HCT116 (cell line): ENCODE measurements at regions not wholly inside any gene's neighbourhood (a gene's known extent, or its start where the extent isn't known, plus 50 kb on each side); places are given as distances from the start of the nearest gene placed in this dataset.

Experiments
- ATAC-seq: fragments of 200-7000 bp; cut with Tn5 transposase; 2 replicates; pipeline ENCODE4 v1.9.1; 2020; ENCODE audit warnings: mild to moderate bottlenecking, moderate library complexity
- BruUV-seq: library from RNA; stranded (reverse); fragments of 400-500 nt; replicated peaks from 2 replicates; lab custom pipeline; 2021; lab: Mats Ljungman, UMichigan
- CTCF ChIA-PET: fragments of 300-600 bp; sonication (Branson Sonifier 250); formaldehyde crosslinking; loops from one replicate; lab custom pipeline; 2021; ENCODE audit warnings: antibody characterized with exemption; lab: Charles Lee
- POLR2A ChIA-PET: fragments of 300-600, 350-600 bp; sonication (Branson Sonifier 250); formaldehyde crosslinking; loops from one replicate; lab custom pipeline; 2021; ENCODE audit warnings: antibody characterized with exemption; lab: Charles Lee
- RAD21 ChIA-PET, 2 experiments: fragments of 300-600 bp; sonication (Branson Sonifier 250); formaldehyde crosslinking; loops; one replicate each; lab custom pipeline; 2023; ENCODE audit warnings: low total read pairs in 2 of 2; ENCODE audit not compliant: uncharacterized antibody in 2 of 2, unreplicated experiment in 2 of 2, low non-redundant PET in 1 of 2; lab: Charles Lee
- DNase-seq: peaks from one replicate; pipeline ENCODE4 v3.0.0-alpha.2; 2010; ENCODE audit warnings: low read depth, low spot score
- H2AFZ ChIP-seq: fragments of 200-600 bp; shearing (Covaris generic), sonication (generic); 2 replicates; pipeline ENCODE4 v1.6.1; 2017; ENCODE audit warnings: low read depth, mixed run types, mixed read lengths, antibody characterized with exemption, low read length; ENCODE audit not compliant: poor library complexity, severe bottlenecking
- H3K27ac ChIP-seq: 2 replicates; pipeline ENCODE4 v1.5.1; 2012; ENCODE audit warnings: low read depth, low read length
- H3K27me3 ChIP-seq: fragments of 200-600 bp; sonication (generic); 2 replicates; pipeline ENCODE4 v1.6.1; 2016; ENCODE audit warnings: mixed run types, low read length, mixed read lengths; ENCODE audit not compliant: insufficient read depth
- H3K36me3 ChIP-seq, 2 experiments: fragments of 200-500 bp in 1 of 2; fragments of 200-600 bp in 1 of 2; sonication (Bioruptor generic) in 1 of 2; sonication (generic) in 1 of 2; 2 replicates each; pipeline versions ENCODE4 v1.5.1 to v1.6.1; 2014 to 2016; ENCODE audit warnings: low read length in 2 of 2, inconsistent platforms in 1 of 2, mixed read lengths in 1 of 2, mixed run types in 1 of 2; ENCODE audit not compliant: insufficient read depth in 2 of 2, control insufficient read depth in 1 of 2
- H3K4me1 ChIP-seq, 2 experiments: fragments of 200-600 bp in 1 of 2; sonication (generic) in 1 of 2; 2 replicates each; pipeline versions ENCODE4 v1.5.1 to v1.6.1; 2012 to 2017; ENCODE audit warnings: low read length in 2 of 2, inconsistent platforms in 1 of 2, mild to moderate bottlenecking in 1 of 2, mixed read lengths in 1 of 2, mixed run types in 1 of 2, moderate library complexity in 1 of 2; ENCODE audit not compliant: insufficient read depth in 2 of 2, control insufficient read depth in 1 of 2
- H3K4me2 ChIP-seq: fragments of 200-600 bp; sonication (generic); 2 replicates; pipeline ENCODE4 v1.6.1; 2017; ENCODE audit warnings: mixed run types, low read length, mixed read lengths
- H3K4me3 ChIP-seq, 2 experiments: fragments of 200-600 bp in 1 of 2; sonication (generic) in 1 of 2; replicated peaks in 1 of 2; 2 replicates each; pipeline ENCODE4 v1.5.1; 2011 to 2016; ENCODE audit warnings: low read length in 2 of 2, control low read depth in 1 of 2, low read depth in 1 of 2, mild to moderate bottlenecking in 1 of 2, mixed read lengths in 1 of 2, mixed run types in 1 of 2
- H3K79me2 ChIP-seq: fragments of 200-600 bp; sonication (generic); 2 replicates; pipeline ENCODE4 v1.6.1; 2017; ENCODE audit warnings: mild to moderate bottlenecking, mixed run types, low read length, moderate library complexity, mixed read lengths; ENCODE audit not compliant: insufficient read depth
- H3K9ac ChIP-seq: fragments of 200-600 bp; sonication (generic); 2 replicates; pipeline ENCODE4 v1.6.1; 2016; ENCODE audit warnings: low read length, mixed read lengths
- H3K9me2 ChIP-seq: fragments of 200-600 bp; sonication (generic), shearing (Covaris generic); 2 replicates; pipeline ENCODE4 v1.6.1; 2017; ENCODE audit warnings: mixed run types, mild to moderate bottlenecking, moderate library complexity; ENCODE audit not compliant: insufficient read depth
- H3K9me3 ChIP-seq, 2 experiments: fragments of 200-500 bp in 1 of 2; fragments of 200-600 bp in 1 of 2; sonication (Bioruptor generic) in 1 of 2; sonication (generic) in 1 of 2; 2 replicates each; pipeline ENCODE4 v1.6.1; 2014 to 2017; ENCODE audit warnings: low read length in 2 of 2, mixed read lengths in 2 of 2, inconsistent platforms in 1 of 2, low read depth in 1 of 2, mild to moderate bottlenecking in 1 of 2, mixed run types in 1 of 2, moderate library complexity in 1 of 2; ENCODE audit not compliant: control insufficient read depth in 1 of 2, insufficient read depth in 1 of 2
- H4K20me1 ChIP-seq: fragments of 200-600 bp; sonication (generic), shearing (Covaris generic); 2 replicates; pipeline ENCODE4 v1.6.1; 2017; ENCODE audit warnings: mixed run types, mild to moderate bottlenecking, moderate library complexity; ENCODE audit not compliant: insufficient read depth
- ATF3 ChIP-seq: IDR thresholded peaks from 2 replicates; pipeline ENCODE4 v1.6.1; 2012
- ELF1 ChIP-seq: IDR thresholded peaks from 2 replicates; pipeline ENCODE4 v1.6.1; 2012; ENCODE audit warnings: low read depth, borderline replicate concordance
- EZH2 ChIP-seq: fragments of 200-600 bp; sonication (generic); IDR thresholded peaks from 2 replicates; pipeline ENCODE4 v1.6.1; 2017; ENCODE audit warnings: antibody characterized with exemption, mixed run types
- EZH2phosphoT487 ChIP-seq: fragments of 200-600 bp; IDR thresholded peaks from 2 replicates; pipeline ENCODE4 v1.6.1; 2018; ENCODE audit warnings: antibody characterized with exemption, borderline replicate concordance
- FOSL1 ChIP-seq: IDR thresholded peaks from 2 replicates; pipeline ENCODE4 v1.6.1; 2012; ENCODE audit warnings: low read depth
- JUND ChIP-seq: IDR thresholded peaks from 2 replicates; pipeline ENCODE4 v1.6.1; 2012
- RAD21 ChIP-seq: IDR thresholded peaks from 2 replicates; pipeline ENCODE4 v1.6.1; 2012; ENCODE audit warnings: low read depth, mild to moderate bottlenecking
- REST ChIP-seq: IDR thresholded peaks from 2 replicates; pipeline ENCODE4 v1.6.1; 2012; ENCODE audit warnings: low read depth
- SIN3A ChIP-seq: IDR thresholded peaks from 2 replicates; pipeline ENCODE4 v1.6.1; 2012; ENCODE audit warnings: low read depth
- SP1 ChIP-seq: IDR thresholded peaks from 2 replicates; pipeline ENCODE4 v1.6.1; 2012; ENCODE audit warnings: low read depth
- SRF ChIP-seq: IDR thresholded peaks from 2 replicates; pipeline ENCODE4 v1.6.1; 2012; ENCODE audit warnings: low read depth
- TCF7L2 ChIP-seq: IDR thresholded peaks from 2 replicates; pipeline ENCODE4 v1.7.0; 2011; ENCODE audit warnings: borderline replicate concordance, inconsistent platforms; ENCODE audit not compliant: insufficient read depth, insufficient read length; ENCODE audit errors: extremely low read depth
- YY1 ChIP-seq: IDR thresholded peaks from 2 replicates; pipeline ENCODE4 v1.6.1; 2011; ENCODE audit warnings: low read length, low read depth, moderate library complexity, mild to moderate bottlenecking; ENCODE audit not compliant: insufficient replicate concordance; ENCODE audit errors: extremely low read depth
- ZFX ChIP-seq: fragments of 450-650 bp; IDR thresholded peaks from 2 replicates; pipeline ENCODE4 v1.6.1; 2017
- intact Hi-C: fragments of 100-400 bp; cut with micrococcal nuclease; formaldehyde crosslinking; loops from 2 replicates; pipeline ENCODE4 v1.10.0; 2022

- intact Hi-C loops, result no loop called here
- TF ChIP-seq ZFX (no peak), REST (no peak), JUND (no peak), YY1 (no peak)
- ATAC-seq (no peak), DNase-seq (no peak)
- Histone ChIP-seq H3K27ac (no peak overlapping the region), H3K4me1 (no peaks in the 10 kb centered on the region), H3K4me2 (no peak overlapping the region), H2AFZ (no peak overlapping the region), H3K9me3 (no peaks in the 10 kb centered on the region), H3K9me2 (no peaks in the 10 kb centered on the region), H4K20me1 (no peaks in the 10 kb centered on the region), H3K9ac (no peak overlapping the region), H3K79me2 (no peaks in the 10 kb centered on the region), H3K4me3 (no peak overlapping the region), H3K36me3 (no peaks in the 10 kb centered on the region), H3K27me3 (peaks cover 18% of the 10 kb centered on the region)
- BruUV-seq, result no TSS peak
- ChIA-PET CTCF (no interaction called here), RAD21 (no interaction called here), POLR2A (no interaction called here)
Measured at GRCh38 chr11:45551191-45551713, 114.2 kb downstream of the CHST1 start.

- Histone ChIP-seq H2AFZ (no peak overlapping the region), H3K4me1 (no peaks in the 10 kb centered on the region), H3K4me3 (no peak overlapping the region), H3K27me3 (peaks cover 30% of the 10 kb centered on the region), H3K4me2 (no peak overlapping the region), H3K9me2 (no peaks in the 10 kb centered on the region), H3K9ac (no peak overlapping the region), H3K27ac (no peak overlapping the region), H3K79me2 (no peaks in the 10 kb centered on the region), H3K36me3 (no peaks in the 10 kb centered on the region), H4K20me1 (no peaks in the 10 kb centered on the region), H3K9me3 (no peaks in the 10 kb centered on the region)
- POLR2A ChIA-PET, result no interaction called here
- ATAC-seq (no peak), DNase-seq (no peak)
- no TSS peak for BruUV-seq
- intact Hi-C loops, result no loop called here
- CTCF ChIA-PET, result no interaction called here
- RAD21 ChIA-PET, result no interaction called here
- TF ChIP-seq REST, result no peak
- TF ChIP-seq RAD21, result no peak
- no peak for TF ChIP-seq SP1
- no peak for TF ChIP-seq ELF1
- no peak for TF ChIP-seq ZFX
- no peak for TF ChIP-seq SIN3A
- no peak for TF ChIP-seq ATF3
- no peak for TF ChIP-seq EZH2
- TF ChIP-seq TCF7L2, result no peak
- TF ChIP-seq EZH2phosphoT487, result no peak
- no peak for TF ChIP-seq FOSL1
- TF ChIP-seq YY1, result no peak
- TF ChIP-seq SRF, result no peak
Measured at GRCh38 chr11:45549257-45549656, 116.2 kb downstream of the CHST1 start.
